HG03280 (cell line): ENCODE measurements at regions not wholly inside any gene's neighbourhood (a gene's known extent, or its start where the extent isn't known, plus 50 kb on each side); places are given as distances from the start of the nearest gene placed in this dataset.

Source experiments
- ATAC-seq: cut with Tn5 transposase; IDR thresholded peaks from one replicate; pipeline ENCODE4 v1.9.1; 2021; ENCODE audit warnings: mild to moderate bottlenecking, moderate library complexity; ENCODE audit not compliant: unreplicated experiment

DNA sequence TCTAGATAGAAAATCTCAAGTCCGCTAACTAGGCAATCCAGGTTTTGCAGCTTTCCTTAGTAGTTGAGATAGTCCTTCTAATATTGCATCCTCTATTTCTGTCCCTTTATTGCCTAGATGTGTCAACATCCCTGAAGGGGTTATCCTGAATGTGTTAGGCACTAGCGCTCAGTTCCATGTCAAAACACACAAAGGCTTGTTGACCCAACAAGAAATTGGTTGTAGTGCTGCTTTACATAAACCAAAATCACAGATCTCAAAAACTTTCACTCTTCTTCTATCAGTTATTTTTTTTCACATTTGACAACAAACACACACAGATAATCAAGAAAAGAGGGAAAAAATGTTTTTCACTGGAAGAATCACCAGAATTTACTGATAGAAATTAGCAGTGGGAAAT lies 51.4 kb upstream of the SOX2 start:
- no peak for ATAC-seq

DNA sequence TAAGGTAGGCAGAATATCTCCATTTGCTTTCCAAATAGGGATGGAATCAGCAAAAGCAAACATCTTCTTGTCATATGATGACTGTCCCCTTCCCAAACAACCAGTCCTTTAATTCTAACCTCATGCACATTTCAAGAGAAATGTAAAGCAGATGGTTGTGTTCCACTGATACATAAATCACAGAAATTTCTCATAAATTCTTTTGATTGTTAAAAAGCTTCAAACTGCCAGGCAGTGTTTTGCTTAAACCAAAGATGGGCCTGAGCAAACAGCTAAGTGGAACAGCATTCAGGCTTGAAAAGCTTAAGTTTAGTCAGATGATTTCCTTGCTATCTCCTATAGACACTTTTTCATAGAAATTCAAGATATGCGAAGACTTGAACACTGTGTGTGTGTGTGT lies 74.3 kb upstream of the SOX2 start:
- ATAC-seq, result no peak

DNA sequence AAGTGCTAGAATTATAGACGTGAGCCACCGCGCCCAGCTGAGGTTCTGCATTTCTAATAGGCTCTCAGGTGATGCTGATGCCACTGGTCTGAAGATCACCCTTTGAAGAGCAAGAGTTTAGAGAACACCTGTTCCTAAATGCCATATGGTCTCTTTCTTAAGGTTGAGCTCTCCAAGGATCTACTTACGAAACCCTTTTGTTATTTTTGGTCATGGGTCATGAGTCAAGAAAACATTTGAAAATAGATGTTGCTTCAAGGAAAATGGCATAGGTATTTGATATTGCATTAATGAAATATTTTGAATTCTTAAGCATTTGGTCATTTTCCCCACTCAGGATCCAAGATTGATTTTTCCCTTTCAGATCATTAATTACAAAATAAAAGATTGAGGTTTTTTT lies 74.7 kb upstream of the SOX2 start:
- no peak for ATAC-seq

DNA sequence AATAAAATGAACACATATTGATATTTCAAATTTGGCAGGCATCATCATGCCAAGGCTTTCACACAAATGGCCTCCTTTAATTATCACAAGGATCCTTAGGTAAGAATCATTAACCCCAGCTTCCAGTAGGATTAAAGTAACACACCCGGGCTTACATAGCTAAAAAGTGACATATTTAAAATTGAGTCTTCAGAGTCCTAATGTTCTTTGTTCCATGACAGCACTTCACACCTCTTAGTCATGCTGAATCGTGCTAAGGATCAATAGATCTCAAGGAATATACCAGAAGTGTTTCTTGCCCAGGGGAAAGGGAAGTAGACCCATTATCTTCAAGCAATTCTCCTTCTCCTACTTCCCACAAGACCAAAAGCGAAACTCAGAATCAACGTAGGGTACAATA lies 76.6 kb upstream of the SOX2 start:
- ATAC-seq, result no peak

DNA sequence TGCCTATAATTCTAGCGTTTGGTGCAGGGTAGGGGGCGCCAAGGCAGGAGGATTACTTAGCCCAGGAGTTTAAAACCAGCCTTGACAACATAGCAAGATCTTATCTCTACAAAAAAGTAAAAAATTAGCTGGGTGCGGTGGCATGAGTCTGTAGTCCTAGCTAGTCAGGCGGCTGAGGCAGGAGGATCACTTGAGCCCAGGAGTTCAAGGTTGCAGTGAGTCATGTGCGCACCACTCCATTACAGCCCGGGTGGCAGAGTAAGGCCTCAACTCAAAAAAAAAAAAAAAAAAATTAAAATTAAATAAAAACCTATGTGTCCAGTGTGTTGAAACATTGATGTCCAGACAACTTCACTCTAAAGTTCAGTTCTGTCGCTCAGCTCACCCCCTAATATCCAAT lies 78.2 kb upstream of the SOX2 start:
- no peak for ATAC-seq

DNA sequence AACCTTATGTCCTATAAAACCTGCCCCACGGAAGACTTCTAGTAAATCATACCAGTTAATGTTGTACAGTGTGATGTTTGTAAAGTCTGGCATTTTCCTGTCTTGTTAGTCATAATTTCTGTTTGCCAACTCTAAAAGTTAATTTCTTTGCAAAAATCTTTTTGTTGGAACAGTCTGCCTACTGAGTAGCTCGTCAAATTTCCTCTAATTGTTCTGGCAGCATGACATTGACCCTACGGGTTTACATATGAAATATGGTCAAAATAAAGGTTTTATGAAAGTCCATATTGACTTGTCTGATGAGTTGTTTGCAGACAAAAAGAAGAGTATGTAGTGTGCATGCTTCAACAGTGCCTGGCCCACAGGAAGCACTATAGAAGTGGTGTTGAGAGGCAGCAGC lies 79.8 kb upstream of the SOX2 start:
- no peak for ATAC-seq

DNA sequence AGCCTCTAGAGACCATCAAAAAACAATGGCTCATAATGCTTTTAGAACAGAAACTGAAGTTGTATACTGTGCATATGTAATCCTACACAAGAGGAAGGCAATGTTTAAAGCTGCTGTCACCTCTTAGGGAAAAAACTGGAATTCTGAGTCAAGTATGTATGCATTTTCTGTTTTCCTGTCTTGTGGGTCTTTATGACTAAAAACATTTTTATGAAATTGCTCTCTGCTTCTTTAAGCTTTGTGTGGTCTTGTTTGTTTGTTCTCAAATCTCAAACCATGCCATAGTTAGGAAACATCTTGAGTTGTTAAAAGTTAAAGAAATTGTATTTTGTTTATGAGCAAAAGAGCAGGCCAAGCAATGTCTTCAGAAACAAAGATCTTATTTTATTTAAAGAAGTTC lies 80.9 kb upstream of the SOX2 start:
- no peak for ATAC-seq

DNA sequence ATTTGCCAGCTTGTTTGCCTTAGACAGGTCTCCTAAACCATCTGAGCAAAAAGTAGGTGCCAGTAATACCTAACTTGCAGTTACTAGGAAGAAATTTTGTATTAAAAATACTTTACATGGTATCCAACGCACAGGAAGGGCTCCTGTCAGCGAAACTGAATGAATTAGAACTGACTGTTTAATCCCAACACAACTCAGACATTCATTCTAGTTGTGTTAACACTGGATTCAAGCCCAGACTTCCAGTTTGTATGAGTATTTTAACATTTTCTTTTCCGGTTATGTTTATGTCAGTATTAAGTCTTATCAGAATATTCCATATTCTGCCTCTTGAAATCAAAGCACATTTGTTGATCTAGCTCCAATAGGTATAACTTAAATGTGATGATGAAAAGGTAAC lies 82.0 kb upstream of the SOX2 start:
- no peak for ATAC-seq

DNA sequence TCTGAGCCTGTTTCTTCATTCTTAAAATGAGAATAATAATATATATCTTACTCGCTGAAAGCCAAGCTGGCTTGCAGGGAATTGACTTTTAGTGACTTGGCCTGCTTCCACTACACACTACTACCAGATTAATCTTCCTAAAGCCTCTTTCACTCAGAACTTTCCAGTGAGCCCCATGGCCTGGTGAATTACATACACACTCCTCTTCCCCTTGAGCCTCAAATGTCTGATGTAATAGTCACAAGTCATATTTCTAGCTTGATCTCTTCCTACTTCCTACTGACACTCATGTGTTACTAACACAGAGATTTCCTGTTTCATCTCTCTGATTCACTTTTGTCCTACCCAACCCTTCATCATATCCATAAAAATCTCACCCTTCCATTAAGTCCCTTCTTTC lies 82.7 kb upstream of the SOX2 start:
- ATAC-seq, result no peak

DNA sequence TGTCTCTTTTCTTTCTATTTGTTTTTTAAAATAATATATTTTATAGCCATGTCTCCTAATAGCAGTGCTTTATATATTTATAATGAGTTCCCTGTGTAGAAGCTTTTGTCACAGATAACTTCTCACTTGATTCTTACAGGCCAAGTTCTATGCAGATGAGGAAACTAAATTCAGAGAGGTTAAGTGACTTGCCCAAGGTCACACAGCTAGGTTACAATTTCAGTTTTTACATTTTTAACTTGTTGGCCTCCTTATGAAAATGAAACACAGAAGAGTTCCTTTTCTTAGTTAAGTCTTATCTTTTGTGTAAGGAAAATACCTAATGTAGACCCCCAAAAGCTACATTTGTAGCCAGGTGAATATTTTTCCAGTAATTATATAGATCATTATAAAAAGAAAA lies 83.3 kb upstream of the SOX2 start:
- ATAC-seq, result no peak

DNA sequence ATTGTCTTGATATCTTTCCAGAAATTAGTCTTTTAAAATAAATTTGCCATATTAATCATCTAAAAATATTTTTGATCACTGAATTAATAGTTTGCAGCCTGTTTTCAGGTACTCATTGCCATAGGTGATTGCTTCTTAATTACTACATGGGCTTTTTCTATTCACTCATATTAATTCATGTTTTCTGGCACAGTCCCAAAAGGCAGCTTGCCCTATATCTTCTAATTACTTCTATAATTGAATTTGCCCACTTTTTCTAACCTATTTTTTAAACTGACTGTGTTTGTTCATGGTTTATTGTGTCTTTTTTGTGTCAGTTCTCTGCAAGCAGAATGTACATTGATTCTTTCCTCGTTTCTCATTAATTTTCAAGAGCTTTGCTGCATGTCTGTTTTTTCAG lies 85.7 kb upstream of the SOX2 start:
- no peak for ATAC-seq

DNA sequence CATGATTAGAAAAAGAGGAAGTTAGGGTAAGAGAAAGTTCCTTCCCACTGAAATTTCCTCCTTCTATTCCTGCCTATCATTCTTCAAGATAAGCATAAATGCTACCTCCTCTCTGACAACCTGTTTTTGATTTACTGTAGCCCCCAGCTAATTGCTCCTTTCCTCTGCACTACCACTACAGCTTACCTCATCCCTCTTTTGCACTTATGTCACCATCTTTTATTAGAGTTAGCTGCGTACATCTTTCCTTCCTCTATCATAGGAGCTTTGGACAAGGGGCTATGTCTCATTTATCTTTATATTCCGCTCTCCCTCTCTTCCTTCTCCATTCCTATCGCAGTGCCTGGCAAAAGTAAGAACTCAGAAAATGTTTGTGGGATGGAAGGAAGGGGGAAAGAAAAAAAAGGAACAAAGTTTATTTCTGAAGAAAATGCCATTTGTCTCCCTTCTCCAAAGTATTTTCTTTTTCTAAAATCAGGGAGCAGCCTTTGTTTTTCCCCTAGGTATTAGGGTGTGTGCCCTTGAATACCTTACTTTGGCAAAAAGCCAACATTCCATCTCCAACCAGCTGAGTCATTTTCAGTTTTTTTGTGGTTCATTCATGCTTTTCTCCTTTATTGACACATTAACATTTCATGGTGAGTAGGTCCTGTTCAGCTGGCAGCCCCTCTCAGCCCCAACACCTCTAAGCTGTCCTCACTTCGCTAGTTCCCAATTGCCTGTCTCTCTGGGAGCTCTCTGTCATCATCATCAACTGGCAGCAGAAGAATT lies 87.6 kb upstream of the SOX2 start:
- ATAC-seq, result no peak

DNA sequence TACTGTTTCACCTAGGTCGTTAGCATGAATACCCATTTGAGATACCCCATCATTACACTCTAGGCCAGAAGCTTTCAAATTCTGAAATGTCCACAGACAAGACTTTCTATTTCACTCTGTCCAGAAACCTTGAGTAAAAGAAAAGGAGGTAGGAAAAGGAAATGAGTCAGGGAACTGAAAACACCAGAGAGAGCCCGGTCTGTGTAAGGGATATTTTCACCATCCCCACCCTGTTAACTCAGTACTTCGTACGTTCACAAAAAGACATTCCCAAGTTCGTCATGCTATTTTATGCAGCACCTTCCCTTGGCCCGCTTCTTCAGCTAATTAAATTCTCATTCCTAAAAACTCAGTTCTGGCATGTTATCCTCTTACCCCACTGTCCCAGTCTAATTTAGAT lies 89.4 kb upstream of the SOX2 start:
- ATAC-seq, result no peak

DNA sequence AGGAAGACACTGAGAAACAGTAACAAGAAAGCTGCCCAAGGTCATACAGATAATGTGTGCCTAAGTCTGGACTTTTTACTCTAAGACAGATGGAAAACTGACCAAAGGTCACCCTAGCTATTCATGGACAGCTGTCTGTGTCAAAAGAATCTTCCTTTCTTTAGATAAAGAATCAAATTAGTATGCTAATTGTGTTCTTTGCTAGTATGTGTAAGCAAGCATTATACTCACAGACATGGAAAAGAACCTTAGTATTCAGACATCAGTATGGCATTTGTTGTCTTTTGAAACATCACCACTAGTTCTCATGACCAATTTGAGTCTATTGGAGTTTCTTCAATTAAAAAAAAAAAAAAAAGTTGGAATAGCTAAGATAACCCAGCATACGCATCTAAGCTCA lies 91.8 kb upstream of the SOX2 start:
- no peak for ATAC-seq

DNA sequence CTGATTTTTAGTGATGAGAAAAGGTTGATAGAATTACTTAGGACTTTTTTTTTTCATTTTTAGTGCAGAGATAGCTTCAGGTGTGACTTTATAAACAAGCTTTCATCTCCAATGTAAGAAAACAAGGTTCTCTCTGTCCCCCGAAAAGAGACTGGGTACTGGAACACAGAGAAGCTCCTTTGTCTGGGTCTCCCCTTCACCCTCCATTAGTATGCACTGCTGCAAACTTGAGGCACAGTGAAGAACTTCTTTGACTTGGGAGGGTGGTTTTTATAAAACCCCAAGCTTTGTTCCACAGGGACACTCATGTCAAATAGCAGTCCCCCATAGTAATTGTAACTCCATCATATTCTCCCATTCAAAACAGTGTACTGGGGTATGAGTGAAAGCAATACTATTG lies 93.5 kb upstream of the SOX2 start:
- no peak for ATAC-seq

DNA sequence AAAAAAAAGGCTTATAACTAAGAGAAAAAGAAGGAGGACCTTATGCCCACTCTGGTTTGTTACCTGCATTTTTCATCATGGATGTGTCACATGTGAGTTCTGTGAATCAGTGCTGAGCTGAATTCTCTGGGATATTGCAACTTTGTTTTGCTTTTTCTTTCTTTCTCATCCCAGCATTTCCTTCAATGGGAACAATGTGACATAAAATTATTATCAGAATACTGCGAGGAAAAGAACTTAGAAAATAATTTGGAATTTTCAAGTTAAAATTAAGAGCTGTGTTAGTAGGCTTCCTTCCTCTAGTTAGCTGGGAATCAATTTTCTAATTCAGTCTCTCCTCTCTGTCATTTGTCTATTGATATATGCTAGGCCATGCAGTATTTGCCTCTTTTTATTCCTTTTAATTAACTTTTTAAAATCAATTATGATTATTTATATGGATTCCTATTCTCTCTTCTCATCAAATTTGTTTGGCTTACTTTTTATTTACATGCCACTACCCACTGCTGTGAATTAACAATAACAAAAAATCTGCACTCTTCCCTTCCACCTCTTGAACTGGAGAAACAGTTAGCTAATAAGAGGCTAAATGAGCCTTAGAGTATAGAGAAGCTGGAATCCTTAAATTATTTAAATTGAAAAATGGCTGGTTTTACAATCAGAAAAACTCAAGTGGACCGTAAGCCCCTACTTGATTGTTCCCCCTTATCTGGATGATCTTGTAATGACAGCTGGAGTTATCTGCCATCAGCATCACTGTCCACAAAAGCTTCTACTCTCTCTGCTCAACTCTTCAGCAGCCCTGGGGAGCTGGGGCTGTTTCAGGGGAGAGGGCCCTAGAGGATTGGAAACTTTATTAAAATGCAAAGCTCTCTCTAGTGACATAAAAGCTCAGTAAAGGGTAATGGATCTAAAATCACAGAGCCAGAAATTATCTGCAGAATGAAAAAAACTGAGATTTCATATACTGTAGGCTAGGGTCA lies 95.3 kb upstream of the SOX2 start:
- no peak for ATAC-seq

DNA sequence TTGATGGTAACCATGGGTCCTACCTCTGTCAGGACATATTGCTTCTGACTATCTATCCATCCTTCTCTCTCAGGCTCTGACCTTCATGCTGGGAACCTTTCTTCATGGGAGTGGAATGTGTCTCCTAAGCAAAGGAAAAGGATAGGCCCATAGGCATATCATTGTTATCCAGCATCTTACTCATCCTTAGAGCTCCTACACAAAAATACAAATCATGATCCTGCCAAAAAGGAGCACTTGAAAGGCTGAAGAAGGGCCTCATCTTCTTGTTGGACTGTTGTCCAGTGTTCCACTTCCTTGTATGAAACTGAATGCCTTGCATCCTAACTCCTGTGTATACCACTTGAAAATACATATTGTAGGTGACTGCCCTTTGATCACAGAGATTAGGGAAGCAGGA lies 96.1 kb upstream of the SOX2 start:
- no peak for ATAC-seq

DNA sequence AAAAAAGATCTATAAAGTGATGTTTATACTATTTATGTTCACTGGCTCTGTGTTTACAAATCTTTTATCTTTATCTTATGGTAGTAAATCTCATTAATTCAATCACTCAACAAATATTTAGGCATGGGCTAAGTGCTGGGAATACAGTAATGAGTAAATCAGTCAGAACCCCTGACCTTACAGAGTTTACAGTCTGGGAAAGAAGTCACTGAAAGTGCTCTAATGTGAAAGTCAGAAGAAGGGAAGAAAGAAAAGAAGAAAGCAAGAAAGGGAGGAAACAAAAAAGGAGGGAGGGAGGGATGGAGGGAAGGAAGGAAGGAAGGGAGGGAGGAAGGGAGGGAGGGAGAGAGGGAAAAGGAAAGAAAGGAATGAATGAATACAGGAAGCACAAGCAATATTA lies 96.8 kb upstream of the SOX2 start:
- ATAC-seq, result no peak

DNA sequence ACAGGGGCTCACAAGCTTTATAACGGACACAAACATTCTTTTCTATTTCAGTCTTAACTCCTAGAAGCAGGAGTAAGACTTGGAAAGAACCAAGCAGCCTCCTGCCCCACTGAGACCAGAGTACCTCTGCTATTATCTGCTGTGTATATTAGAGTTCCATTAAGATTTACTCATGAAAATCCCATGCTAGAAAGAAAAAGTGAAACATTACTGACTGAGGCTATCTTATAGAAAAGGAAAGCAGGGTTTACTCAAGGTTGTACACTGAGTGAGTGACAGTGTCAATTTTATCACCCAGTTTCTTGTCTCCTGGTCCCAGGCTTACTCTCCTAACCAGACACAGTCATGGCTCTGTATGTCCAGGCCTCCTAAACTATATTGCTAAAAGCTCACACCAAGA lies 97.9 kb upstream of the SOX2 start:
- no peak for ATAC-seq

DNA sequence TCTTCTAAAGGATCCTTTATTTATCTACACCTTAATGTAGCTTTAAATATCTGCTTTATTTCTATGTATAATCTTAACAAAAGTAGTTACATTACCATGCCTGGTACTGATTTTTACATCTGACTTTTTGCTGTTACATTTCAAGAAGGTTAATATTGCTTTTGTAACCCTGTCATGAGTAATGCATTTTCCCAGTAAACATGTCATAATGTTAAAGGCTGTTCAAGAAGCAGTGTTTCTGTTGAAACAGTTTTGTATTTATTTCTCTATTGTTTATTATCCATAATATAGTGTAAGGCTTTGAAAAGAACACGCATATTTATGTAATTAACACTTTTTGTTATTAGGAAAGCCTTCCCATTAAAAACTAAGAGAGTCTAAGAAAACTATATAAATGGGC lies 98.5 kb upstream of the SOX2 start:
- no peak for ATAC-seq

DNA sequence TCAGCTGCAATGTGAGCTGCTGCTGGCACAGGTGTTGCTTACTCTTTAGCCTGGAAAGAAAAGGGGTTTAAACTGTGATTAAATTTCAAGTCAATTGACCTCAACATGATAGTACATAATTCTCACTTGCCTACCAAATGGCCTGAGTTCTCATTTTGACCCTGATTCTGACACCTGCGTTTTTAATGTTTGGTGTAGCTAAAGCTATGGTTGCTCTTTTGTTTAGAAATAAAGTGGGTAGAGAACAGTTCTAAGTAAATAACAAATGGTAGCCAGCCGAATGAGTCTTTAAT lies 100.8 kb upstream of the SOX2 start:
- ATAC-seq, result no peak
